ENCODE measurements at regions not wholly inside any gene's neighbourhood (a gene's known extent, or its start where the extent isn't known, plus 50 kb on each side); places are given as distances from the start of the nearest gene placed in this dataset.
"Not testable (repeated sequence)": the region's sequence is repeated elsewhere in the genome, so short reads cannot be mapped to it uniquely, and the experiment has no call there.

DNA sequence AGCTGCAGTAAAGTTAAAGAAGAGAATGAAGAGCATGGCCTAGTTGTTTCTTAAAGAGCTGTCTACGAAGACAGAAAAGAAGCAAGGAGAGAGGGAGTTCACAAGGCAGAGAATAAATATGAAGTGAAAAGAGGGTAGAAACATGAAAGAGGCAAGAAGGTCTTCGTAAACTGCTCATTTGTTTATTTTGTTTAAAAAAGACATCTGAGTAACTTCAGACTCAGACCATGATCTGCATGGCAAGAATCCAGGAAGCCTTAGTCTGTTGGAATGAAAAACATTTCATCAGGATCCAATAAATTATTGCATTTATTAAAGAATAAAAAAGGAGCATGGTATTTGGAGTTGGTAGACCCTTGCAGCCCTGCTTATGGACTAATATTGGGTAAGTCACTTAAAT is 151.1 kb downstream of the SEM1 start:
- Histone ChIP-seq H3K27ac (ENCODE audit: low read depth, low read length) (no peak overlapping the region), H3K9ac (ENCODE audit: low read depth, low read length) (no peak overlapping the region), H3K36me3 (ENCODE audit: control insufficient read depth, insufficient read depth, low read length) (no peaks in the 10 kb centered on the region), H3K4me3 (ENCODE audit: low read depth, low read length) (no peak overlapping the region), H3K4me1 (ENCODE audit: control insufficient read depth, insufficient read depth, low read length) (no peaks in the 10 kb centered on the region), H3K9me3 (ENCODE audit: control insufficient read depth, insufficient read depth, low read length) (no peaks in the 10 kb centered on the region), H3K27me3 (ENCODE audit: control insufficient read depth, insufficient read depth, low read length) (no peaks in the 10 kb centered on the region)

DNA sequence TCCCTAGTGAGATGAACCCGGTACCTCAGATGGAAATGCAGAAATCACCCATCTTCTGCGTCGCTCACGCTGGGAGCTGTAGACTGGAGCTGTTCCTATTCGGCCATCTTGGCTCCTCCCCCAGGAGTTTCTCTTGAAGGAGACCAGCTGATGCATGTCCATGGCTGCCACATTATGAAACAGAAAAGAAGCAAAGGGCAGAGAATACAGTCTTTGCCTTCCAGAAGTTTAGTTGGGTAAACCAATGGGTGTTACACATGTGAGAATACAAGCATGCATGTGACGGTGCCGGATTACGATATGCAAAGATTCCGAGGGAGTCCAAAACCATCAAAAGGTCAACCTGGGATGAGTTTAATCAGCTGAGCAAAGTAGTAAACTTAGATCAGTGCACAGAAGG is 151.6 kb downstream of the SEM1 start:
- Histone ChIP-seq H3K4me3 (ENCODE audit: low read depth, low read length) (no peak overlapping the region), H3K36me3 (ENCODE audit: control insufficient read depth, insufficient read depth, low read length) (no peaks in the 10 kb centered on the region), H3K9ac (ENCODE audit: low read depth, low read length) (no peak overlapping the region), H3K4me1 (ENCODE audit: control insufficient read depth, insufficient read depth, low read length) (no peaks in the 10 kb centered on the region), H3K27me3 (ENCODE audit: control insufficient read depth, insufficient read depth, low read length) (no peaks in the 10 kb centered on the region), H3K27ac (ENCODE audit: low read depth, low read length) (no peak overlapping the region), H3K9me3 (ENCODE audit: control insufficient read depth, insufficient read depth, low read length) (no peaks in the 10 kb centered on the region)

DNA sequence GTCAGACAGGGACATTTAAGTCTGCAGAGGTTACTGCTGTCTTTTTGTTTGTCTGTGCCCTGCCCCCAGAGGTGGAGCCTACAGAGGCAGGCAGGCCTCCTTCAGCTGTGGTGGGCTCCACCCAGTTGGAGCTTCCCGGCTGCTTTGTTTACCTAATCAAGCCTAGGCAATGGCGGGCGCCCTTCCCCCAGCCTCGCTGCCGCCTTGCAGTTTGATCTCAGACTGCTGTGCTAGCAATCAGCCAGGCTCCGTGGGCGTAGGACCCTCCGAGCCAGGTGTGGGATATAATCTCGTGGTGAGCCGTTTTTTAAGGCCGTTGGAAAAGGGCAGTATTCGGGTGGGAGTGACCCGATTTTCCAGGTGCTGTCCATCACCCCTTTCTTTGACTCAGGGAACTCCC is 152.0 kb downstream of the SEM1 start:
- not testable (repeated sequence) for H3K4me1 ChIP-seq (ENCODE audit: control insufficient read depth, insufficient read depth, low read length); H3K27ac ChIP-seq (ENCODE audit: low read depth, low read length); H3K36me3 ChIP-seq (ENCODE audit: control insufficient read depth, insufficient read depth, low read length); H3K9me3 ChIP-seq (ENCODE audit: control insufficient read depth, insufficient read depth, low read length); H3K4me3 ChIP-seq (ENCODE audit: low read depth, low read length); H3K27me3 ChIP-seq (ENCODE audit: control insufficient read depth, insufficient read depth, low read length); H3K9ac ChIP-seq (ENCODE audit: low read depth, low read length)

DNA sequence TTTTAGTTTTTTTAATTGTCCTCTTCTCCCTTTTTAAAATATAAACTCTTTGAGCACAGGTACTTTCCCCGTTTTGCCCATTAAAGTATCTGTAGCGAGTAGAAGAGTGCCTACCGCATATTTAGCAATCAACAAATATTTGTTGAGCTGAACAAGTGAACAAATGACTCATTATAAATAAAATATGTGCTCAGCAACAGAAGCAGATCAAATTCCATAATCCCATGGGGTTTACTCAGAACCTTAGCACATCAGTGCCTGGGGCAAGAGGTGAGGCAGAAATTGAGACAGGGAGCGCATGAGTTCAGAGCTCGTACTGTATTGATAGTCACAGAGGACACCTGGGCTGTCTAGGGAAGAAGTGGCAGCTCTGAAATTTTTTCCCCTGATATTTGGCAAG is 161.0 kb downstream of the SEM1 start:
- no peaks in the 10 kb centered on the region for H3K4me1 ChIP-seq (ENCODE audit: control insufficient read depth, insufficient read depth, low read length)
- H3K4me3 ChIP-seq (ENCODE audit: low read depth, low read length): no peak overlapping the region
- H3K9ac ChIP-seq (ENCODE audit: low read depth, low read length): no peak overlapping the region
- H3K36me3 ChIP-seq (ENCODE audit: control insufficient read depth, insufficient read depth, low read length): no peaks in the 10 kb centered on the region
- no peaks in the 10 kb centered on the region for H3K9me3 ChIP-seq (ENCODE audit: control insufficient read depth, insufficient read depth, low read length)
- no peak overlapping the region for H3K27ac ChIP-seq (ENCODE audit: low read depth, low read length)
- no peaks in the 10 kb centered on the region for H3K27me3 ChIP-seq (ENCODE audit: control insufficient read depth, insufficient read depth, low read length)

DNA sequence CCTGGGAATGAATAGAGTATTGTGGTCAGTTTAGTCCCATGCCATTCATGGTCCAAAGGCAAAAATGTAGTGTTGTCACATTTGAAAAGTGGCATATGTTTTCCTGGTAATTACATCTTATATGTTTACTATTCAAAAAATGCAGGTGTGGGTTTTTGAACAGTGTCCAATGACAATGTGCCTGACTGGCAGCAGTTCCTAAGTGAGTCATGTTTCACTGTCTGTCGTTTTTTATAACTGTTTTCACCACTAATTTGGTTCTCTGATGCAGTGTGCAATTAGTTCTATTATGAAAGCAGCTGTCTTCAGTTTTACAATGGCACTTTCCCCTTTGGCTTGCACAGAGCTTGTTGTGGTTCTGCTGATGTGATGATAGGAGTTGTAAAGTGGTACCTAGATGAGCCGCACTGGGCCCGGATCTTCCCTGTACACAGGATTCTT is 162.3 kb downstream of the SEM1 start:
- Histone ChIP-seq H3K36me3 (ENCODE audit: control insufficient read depth, insufficient read depth, low read length) (no peaks in the 10 kb centered on the region), H3K4me3 (ENCODE audit: low read depth, low read length) (no peak overlapping the region), H3K27me3 (ENCODE audit: control insufficient read depth, insufficient read depth, low read length) (no peaks in the 10 kb centered on the region), H3K9ac (ENCODE audit: low read depth, low read length) (no peak overlapping the region), H3K4me1 (ENCODE audit: control insufficient read depth, insufficient read depth, low read length) (no peaks in the 10 kb centered on the region), H3K9me3 (ENCODE audit: control insufficient read depth, insufficient read depth, low read length) (no peaks in the 10 kb centered on the region), H3K27ac (ENCODE audit: low read depth, low read length) (no peak overlapping the region)

DNA sequence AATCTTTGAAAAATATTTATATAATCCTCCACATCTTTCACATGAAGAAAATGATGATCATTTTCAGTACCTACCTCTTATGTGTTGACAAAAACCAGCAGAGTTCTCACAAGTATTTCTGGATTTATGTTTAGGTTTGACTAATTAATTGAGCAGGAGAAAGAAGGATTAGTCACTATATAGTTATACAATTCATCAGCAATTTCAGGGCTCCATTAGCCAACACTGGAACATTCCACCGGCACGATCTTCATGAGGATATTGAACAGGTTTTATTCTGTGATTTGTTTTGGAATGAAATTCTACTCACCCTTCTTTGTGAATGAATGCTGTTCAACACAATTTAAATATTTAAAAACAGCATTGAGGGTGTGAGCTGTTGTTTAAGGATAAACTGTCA is 163.2 kb downstream of the SEM1 start:
- Histone ChIP-seq H3K27me3 (ENCODE audit: control insufficient read depth, insufficient read depth, low read length) (no peaks in the 10 kb centered on the region), H3K9ac (ENCODE audit: low read depth, low read length) (no peak overlapping the region), H3K9me3 (ENCODE audit: control insufficient read depth, insufficient read depth, low read length) (no peaks in the 10 kb centered on the region)

DNA sequence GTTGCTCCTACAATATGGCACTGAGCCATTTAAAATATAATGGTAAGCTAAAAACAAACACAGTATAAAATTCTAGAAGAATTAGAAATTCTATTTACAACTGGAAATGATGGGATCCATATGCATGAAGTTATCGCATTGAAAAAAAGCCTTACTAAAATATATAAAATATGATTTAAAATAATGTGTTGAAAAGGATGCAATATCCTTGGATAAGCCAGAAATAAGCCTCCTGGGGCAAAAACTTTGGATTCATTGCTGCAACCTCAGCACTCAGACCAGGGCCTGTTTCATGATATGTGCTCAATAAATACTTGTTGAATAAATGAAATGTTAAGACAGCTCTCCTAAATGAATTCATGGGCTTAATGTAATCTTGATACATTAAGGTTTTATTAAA is 170.2 kb downstream of the SEM1 start:
- no peak overlapping the region for H3K9ac ChIP-seq (ENCODE audit: low read depth, low read length)
- H3K4me3 ChIP-seq (ENCODE audit: low read depth, low read length): no peak overlapping the region
- H3K36me3 ChIP-seq (ENCODE audit: control insufficient read depth, insufficient read depth, low read length): no peaks in the 10 kb centered on the region
- H3K9me3 ChIP-seq (ENCODE audit: control insufficient read depth, insufficient read depth, low read length): no peaks in the 10 kb centered on the region
- no peaks in the 10 kb centered on the region for H3K4me1 ChIP-seq (ENCODE audit: control insufficient read depth, insufficient read depth, low read length)
- H3K27me3 ChIP-seq (ENCODE audit: control insufficient read depth, insufficient read depth, low read length): no peaks in the 10 kb centered on the region
- no peak overlapping the region for H3K27ac ChIP-seq (ENCODE audit: low read depth, low read length)

More for the DNA sequence above, 163.2 kb downstream of the SEM1 start:
- Histone ChIP-seq H3K27ac (ENCODE audit: low read depth, low read length) (no peak overlapping the region), H3K4me3 (ENCODE audit: low read depth, low read length) (no peak overlapping the region), H3K36me3 (ENCODE audit: control insufficient read depth, insufficient read depth, low read length) (no peaks in the 10 kb centered on the region), H3K4me1 (ENCODE audit: control insufficient read depth, insufficient read depth, low read length) (no peaks in the 10 kb centered on the region)

DNA sequence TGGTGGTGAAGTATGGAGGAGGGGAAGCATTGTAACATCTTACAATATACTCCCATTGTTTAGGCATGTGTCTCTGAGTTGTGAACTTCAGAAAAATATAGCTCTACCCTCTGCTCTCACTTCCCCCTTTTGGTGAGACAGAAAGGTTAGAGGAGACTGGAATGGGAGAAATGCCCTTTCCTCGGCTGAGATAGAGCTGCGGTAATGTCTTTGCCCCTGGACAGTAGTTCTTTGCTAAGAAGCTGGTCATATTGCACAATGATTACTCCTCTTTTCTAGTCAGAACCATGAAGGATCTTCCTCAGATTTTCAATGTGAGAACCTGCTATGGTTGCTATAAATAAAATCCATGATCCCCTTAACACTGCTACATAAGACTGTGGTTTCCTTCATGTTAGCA is 171.0 kb downstream of the SEM1 start:
- H3K27ac ChIP-seq (ENCODE audit: low read depth, low read length): no peak overlapping the region
- no peaks in the 10 kb centered on the region for H3K27me3 ChIP-seq (ENCODE audit: control insufficient read depth, insufficient read depth, low read length)
- no peak overlapping the region for H3K9ac ChIP-seq (ENCODE audit: low read depth, low read length)
- H3K9me3 ChIP-seq (ENCODE audit: control insufficient read depth, insufficient read depth, low read length): no peaks in the 10 kb centered on the region
- no peaks in the 10 kb centered on the region for H3K36me3 ChIP-seq (ENCODE audit: control insufficient read depth, insufficient read depth, low read length)
- no peak overlapping the region for H3K4me3 ChIP-seq (ENCODE audit: low read depth, low read length)
- no peaks in the 10 kb centered on the region for H3K4me1 ChIP-seq (ENCODE audit: control insufficient read depth, insufficient read depth, low read length)

DNA sequence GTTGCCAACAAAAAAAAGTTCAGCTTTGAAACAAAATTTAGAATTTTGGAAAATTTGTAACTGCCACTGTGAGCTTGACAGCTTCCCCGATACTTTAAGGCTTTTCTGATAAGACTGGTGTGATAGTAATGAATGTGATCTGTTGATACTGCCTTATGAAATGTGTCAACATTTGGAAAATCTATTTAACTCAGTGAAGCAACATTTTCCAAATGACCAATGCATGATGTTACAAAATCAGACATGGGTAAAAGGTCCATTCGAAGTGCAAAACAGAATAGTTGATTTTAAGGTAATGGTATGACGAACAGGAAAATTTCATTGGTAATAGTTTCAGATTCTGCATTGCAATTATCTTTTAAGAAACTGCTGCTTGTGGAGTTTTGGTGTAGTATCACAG is 175.4 kb downstream of the SEM1 start:
- H3K9ac ChIP-seq (ENCODE audit: low read depth, low read length): no peak overlapping the region
- no peak overlapping the region for H3K4me3 ChIP-seq (ENCODE audit: low read depth, low read length)
- no peaks in the 10 kb centered on the region for H3K36me3 ChIP-seq (ENCODE audit: control insufficient read depth, insufficient read depth, low read length)
- no peaks in the 10 kb centered on the region for H3K4me1 ChIP-seq (ENCODE audit: control insufficient read depth, insufficient read depth, low read length)
- H3K9me3 ChIP-seq (ENCODE audit: control insufficient read depth, insufficient read depth, low read length): no peaks in the 10 kb centered on the region
- H3K27ac ChIP-seq (ENCODE audit: low read depth, low read length): no peak overlapping the region
- no peaks in the 10 kb centered on the region for H3K27me3 ChIP-seq (ENCODE audit: control insufficient read depth, insufficient read depth, low read length)

DNA sequence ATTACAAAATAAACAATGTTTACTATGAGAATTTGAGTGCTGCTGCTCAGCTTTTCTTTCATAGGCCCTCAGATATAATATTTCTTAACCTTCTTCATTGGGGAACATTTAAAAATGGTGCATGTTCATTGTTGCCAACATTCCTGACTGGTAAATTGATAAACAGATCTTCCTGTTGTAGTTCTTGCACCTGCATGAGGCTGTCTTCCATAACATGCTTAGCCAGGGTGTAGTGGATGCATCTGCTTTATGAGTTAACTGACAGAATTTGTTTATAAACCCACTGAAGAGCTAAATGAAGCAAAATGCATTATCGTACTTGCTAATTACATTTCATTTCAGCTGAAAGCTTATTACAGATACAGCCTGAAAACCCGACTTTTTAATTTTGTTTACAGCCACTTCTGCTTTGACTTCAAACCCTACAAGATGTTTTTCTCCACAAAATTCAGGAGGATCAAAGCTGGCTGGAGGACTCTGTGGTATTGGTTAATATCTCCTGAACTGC is 177.2 kb downstream of the SEM1 start:
- Histone ChIP-seq H3K4me3 (ENCODE audit: low read depth, low read length) (no peak overlapping the region), H3K27ac (ENCODE audit: low read depth, low read length) (no peak overlapping the region), H3K4me1 (ENCODE audit: control insufficient read depth, insufficient read depth, low read length) (no peaks in the 10 kb centered on the region)

DNA sequence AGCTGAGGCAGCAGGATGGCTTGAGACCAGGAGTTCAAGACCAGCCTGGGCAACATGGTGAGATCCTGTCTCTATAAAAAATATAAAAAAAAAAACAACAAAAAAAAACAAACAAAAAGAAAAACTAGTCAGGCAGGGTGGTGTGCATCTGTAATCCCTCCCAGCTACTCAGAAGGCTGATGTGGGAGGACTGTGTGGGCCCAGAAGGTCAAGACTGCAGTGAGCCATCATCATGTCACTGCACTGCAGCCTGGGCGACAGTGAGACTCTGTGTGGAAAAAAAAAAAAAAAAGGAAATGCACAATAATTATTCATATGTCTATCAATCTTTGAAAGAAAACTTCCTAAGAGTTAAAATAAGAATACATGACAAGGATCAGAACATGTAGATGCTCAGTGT is 178.3 kb downstream of the SEM1 start:
- Histone ChIP-seq H3K27me3 (ENCODE audit: control insufficient read depth, insufficient read depth, low read length) (no peaks in the 10 kb centered on the region), H3K36me3 (ENCODE audit: control insufficient read depth, insufficient read depth, low read length) (no peaks in the 10 kb centered on the region), H3K9me3 (ENCODE audit: control insufficient read depth, insufficient read depth, low read length) (no peaks in the 10 kb centered on the region), H3K4me1 (ENCODE audit: control insufficient read depth, insufficient read depth, low read length) (no peaks in the 10 kb centered on the region), H3K4me3 (ENCODE audit: low read depth, low read length) (no peak overlapping the region), H3K27ac (ENCODE audit: low read depth, low read length) (no peak overlapping the region), H3K9ac (ENCODE audit: low read depth, low read length) (no peak overlapping the region)

More for the DNA sequence above, 177.2 kb downstream of the SEM1 start:
- H3K9ac ChIP-seq (ENCODE audit: low read depth, low read length): no peak overlapping the region
- no peaks in the 10 kb centered on the region for H3K36me3 ChIP-seq (ENCODE audit: control insufficient read depth, insufficient read depth, low read length)
- H3K27me3 ChIP-seq (ENCODE audit: control insufficient read depth, insufficient read depth, low read length): no peaks in the 10 kb centered on the region
- no peaks in the 10 kb centered on the region for H3K9me3 ChIP-seq (ENCODE audit: control insufficient read depth, insufficient read depth, low read length)

DNA sequence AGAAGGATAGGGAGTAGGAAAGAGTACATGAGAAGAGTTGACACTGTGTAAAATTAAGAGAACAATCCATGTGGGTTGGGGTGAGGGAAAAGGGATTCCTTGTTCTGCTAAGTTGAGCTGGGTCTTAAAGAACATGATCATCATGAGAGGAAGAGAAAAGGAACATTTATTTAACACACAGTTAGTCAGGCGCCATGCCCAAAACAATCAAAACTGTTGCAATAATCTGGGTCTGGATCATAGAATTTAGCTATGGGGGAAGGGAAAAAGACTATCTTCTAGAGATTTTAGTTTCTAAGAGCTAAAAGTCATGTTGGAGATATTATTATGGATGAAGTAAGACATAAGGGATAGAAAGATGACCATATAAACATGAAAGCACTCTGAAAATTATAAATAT is 178.9 kb downstream of the SEM1 start:
- Histone ChIP-seq H3K9me3 (ENCODE audit: control insufficient read depth, insufficient read depth, low read length) (no peaks in the 10 kb centered on the region), H3K27ac (ENCODE audit: low read depth, low read length) (no peak overlapping the region), H3K4me1 (ENCODE audit: control insufficient read depth, insufficient read depth, low read length) (no peaks in the 10 kb centered on the region), H3K36me3 (ENCODE audit: control insufficient read depth, insufficient read depth, low read length) (no peaks in the 10 kb centered on the region), H3K4me3 (ENCODE audit: low read depth, low read length) (no peak overlapping the region), H3K9ac (ENCODE audit: low read depth, low read length) (no peak overlapping the region), H3K27me3 (ENCODE audit: control insufficient read depth, insufficient read depth, low read length) (no peaks in the 10 kb centered on the region)

Measured in HUES48 (cell line).